ENCODE measurements at regions not wholly inside any gene's neighbourhood (a gene's known extent, or its start where the extent isn't known, plus 50 kb on each side); places are given as distances from the start of the nearest gene placed in this dataset.
A peak's percentile ranks its signal among the peaks of the same experiment; 100 is the strongest.

- peaks cover 0 to 4% of the 10 kb centered on the region in 2 donors for H3K4me1 ChIP-seq
Measured at GRCh38 chr6:56904068-56904467, 50.8 kb upstream of the BEND6 start.

GRCh38 chr6:56902641-56903464, 52.1 kb upstream of the BEND6 start:
- no peaks in the 10 kb centered on the region for H3K27me3 ChIP-seq
- H3K27ac ChIP-seq: no peak overlapping the region
- H3K4me3 ChIP-seq: no peak overlapping the region
- no peak for DNase-seq (ENCODE audit: low spot score)
- no peaks in the 10 kb centered on the region for H3K9me3 ChIP-seq
- no peaks in the 10 kb centered on the region for H3K36me3 ChIP-seq
- peak; percentile 64 to 81 for TF ChIP-seq CTCF (IDR thresholded peaks at IDR 0.05)
- peaks cover 0 to 4% of the 10 kb centered on the region in 2 donors for H3K4me1 ChIP-seq

More at GRCh38 chr6:56904068-56904467, 50.8 kb upstream of the BEND6 start:
- no peaks in the 10 kb centered on the region for H3K36me3 ChIP-seq
- no peaks in the 10 kb centered on the region for H3K27me3 ChIP-seq
- no peak for DNase-seq (ENCODE audit: low spot score)
- no peaks in the 10 kb centered on the region for H3K9me3 ChIP-seq
- no peak overlapping the region for H3K27ac ChIP-seq
- no peak overlapping the region for H3K4me3 ChIP-seq
- TF ChIP-seq CTCF (IDR thresholded peaks at IDR 0.05): no peak

GRCh38 chr6:56900784-56901183, 54.1 kb upstream of the BEND6 start:
- no peaks in the 10 kb centered on the region for H3K36me3 ChIP-seq
- peaks cover 0 to 4% of the 10 kb centered on the region in 2 donors for H3K4me1 ChIP-seq
- no peak for TF ChIP-seq CTCF (IDR thresholded peaks at IDR 0.05)
- no peak for DNase-seq (ENCODE audit: low spot score)
- no peaks in the 10 kb centered on the region for H3K9me3 ChIP-seq
- H3K27ac ChIP-seq: no peak overlapping the region
- H3K27me3 ChIP-seq: no peaks in the 10 kb centered on the region
- no peak overlapping the region for H3K4me3 ChIP-seq

- Histone ChIP-seq H3K4me3 (no peak overlapping the region), H3K27ac (no peak overlapping the region), H3K9me3 (no peaks in the 10 kb centered on the region), H3K36me3 (no peaks in the 10 kb centered on the region), H3K4me1 (peaks cover 0 to 3% of the 10 kb centered on the region in 2 donors), H3K27me3 (no peaks in the 10 kb centered on the region)
- no peak for TF ChIP-seq CTCF (IDR thresholded peaks at IDR 0.05)
- no peak for DNase-seq (ENCODE audit: low spot score)
Measured at GRCh38 chr6:56899753-56900152, 55.2 kb upstream of the BEND6 start.

GRCh38 chr6:56899311-56899710, 55.6 kb upstream of the BEND6 start:
- Histone ChIP-seq H3K36me3 (no peaks in the 10 kb centered on the region), H3K27ac (no peak overlapping the region), H3K4me3 (no peak overlapping the region), H3K9me3 (no peaks in the 10 kb centered on the region), H3K4me1 (no peaks in the 10 kb centered on the region), H3K27me3 (no peaks in the 10 kb centered on the region)
- no peak for TF ChIP-seq CTCF (IDR thresholded peaks at IDR 0.05)
- no peak for DNase-seq (ENCODE audit: low spot score)

Measured in right atrium auricular region (tissue), 2 donors.